NCI-H1417 treated with DMSO at 0.1 percent for 48 hours (cell line): ENCODE measurements at regions not wholly inside any gene's neighbourhood (a gene's known extent, or its start where the extent isn't known, plus 50 kb on each side); places are given as distances from the start of the nearest gene placed in this dataset.
"Not testable (repeated sequence)": the region's sequence is repeated elsewhere in the genome, so short reads cannot be mapped to it uniquely, and the experiment has no call there.

Experiments used
- DNase-seq: peaks from one replicate; lab custom pipeline; 2025; lab: John Stamatoyannopoulos, UW

DNA sequence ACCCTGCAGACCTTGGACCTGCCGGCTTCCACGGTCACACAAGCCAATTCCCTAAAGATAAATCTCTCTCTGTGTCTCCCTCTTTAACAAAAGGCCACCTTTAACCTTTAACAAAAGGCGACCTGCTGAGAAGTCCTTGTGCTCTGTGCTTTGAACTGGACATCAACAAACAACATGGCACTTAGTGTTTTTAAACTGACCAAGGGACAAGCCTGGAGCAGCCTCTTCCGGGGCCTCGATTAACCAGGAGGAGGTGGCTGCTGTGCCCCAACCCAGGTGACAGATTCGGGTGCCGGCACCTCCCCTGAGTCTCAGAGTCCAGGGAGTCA lies 135.3 kb downstream of the RTP5 start:
- no peak for DNase-seq

DNA sequence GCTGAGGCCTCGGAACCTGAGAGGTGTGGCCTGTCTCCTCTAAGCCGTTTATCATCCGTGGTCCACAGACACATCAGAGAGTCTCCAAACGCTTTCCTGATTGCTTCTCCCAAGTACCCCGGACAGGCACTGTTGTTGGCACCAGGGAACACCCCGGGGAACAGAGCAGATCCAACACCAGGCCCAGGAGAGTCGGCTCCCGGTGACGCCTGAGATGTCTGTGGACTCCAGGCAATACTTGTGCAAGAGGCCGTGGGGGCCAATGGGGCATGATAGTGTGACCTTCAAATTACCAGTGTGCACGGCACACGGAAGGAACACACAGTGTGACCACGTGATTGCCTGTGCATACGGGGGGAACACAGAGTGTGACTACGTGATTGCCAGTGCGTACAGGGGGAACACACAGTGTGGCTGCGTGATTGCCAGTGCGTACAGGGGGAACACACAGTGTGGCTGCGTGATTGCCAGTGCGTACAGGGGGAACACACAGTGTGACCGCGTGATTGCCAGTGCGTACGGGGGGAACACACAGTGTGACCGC lies 136.6 kb downstream of the RTP5 start:
- not testable (repeated sequence) for DNase-seq

DNA sequence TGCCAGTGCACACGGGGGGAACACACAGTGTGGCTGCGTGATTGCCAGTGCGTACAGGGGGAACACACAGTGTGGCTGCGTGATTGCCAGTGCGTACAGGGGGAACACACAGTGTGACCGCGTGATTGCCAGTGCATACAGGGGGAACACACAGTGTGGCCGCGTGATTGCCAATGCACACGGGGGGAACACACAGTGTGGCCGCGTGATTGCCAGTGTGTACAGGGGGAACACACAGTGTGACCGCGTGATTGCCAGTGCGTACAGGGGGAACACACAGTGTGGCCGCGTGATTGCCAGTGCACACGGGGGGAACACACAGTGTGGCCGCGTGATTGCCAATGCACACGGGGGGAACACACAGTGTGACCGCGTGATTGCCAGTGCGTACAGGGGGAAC lies 139.4 kb downstream of the RTP5 start:
- not testable (repeated sequence) for DNase-seq

DNA sequence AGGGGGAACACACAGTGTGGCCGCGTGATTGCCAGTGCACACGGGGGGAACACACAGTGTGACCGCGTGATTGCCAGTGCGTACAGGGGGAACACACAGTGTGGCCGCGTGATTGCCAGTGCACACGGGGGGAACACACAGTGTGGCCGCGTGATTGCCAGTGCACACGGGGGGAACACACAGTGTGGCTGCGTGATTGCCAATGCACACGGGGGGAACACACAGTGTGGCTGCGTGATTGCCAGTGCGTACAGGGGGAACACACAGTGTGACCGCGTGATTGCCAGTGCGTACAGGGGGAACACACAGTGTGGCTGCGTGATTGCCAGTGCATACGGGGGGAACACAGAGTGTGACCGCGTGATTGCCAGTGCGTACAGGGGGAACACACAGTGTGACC lies 140.3 kb downstream of the RTP5 start:
- DNase-seq: not testable (repeated sequence)

DNA sequence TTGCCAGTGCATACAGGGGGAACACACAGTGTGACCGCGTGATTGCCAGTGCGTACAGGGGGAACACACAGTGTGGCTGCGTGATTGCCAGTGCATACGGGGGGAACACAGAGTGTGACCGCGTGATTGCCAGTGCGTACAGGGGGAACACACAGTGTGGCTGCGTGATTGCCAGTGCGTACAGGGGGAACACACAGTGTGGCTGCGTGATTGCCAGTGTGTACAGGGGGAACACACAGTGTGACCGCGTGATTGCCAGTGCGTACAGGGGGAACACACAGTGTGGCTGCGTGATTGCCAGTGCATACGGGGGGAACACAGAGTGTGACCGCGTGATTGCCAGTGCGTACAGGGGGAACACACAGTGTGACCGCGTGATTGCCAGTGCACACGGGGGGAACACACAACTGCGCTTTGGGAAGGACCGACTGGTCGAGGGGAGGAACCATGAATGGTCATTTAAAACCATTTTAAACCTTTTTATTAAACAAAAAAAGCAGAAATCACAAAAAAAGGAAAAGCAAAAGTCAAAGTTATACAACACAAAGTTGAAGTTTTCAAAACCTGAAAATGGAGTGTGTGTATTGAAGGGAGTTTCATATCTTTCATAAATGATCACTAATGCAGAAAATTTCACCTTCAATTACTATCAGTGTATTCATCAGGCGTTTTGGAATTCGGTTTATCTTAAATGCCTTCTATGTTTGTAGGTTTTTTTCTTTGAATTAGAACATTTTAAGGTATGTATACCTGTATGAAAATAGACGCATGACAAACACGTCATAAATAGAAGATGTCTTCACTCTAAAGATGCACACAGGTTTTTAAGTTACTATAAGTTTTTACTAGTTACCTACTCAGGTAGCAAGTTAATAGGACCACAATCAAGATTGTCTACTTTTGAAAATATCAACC lies 141.0 kb downstream of the RTP5 start:
- DNase-seq: not testable (repeated sequence)

DNA sequence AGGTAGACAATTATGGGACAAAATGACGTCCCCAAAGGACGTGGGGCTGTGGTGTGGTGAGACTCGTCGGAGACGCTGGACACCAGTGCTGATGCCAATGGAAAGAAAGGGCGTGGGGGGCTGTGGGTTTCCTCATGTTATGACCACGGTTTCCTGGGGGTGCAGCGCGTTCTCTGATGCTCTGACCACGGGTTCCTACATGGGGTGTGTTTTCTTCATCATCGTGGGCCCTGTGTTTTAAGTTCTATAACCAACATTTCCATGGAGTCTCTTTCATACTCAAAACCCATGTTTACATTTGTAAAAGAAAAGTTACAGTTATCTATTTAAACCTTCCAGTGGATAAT lies 141.6 kb downstream of the RTP5 start:
- DNase-seq: no peak

DNA sequence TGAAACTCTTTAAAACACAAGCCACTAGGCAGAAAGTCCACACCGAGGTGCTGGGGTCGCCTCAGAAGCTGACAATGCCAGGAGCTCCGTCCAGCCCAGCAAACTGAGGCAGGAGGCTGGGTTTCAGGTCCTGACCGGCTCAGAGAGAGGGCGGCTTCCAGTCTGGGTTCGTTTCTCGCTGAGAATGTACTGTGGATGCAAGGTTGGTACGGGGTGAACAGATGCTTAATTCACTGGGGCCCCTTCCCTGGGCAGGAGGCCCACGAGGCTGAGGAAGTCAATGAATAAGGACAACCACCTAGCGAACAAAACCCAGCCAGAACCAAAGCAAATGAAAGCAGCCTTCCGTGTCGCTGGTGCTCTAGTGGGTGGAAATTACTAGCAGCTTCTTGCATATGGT lies 142.0 kb downstream of the RTP5 start:
- DNase-seq: no peak

DNA sequence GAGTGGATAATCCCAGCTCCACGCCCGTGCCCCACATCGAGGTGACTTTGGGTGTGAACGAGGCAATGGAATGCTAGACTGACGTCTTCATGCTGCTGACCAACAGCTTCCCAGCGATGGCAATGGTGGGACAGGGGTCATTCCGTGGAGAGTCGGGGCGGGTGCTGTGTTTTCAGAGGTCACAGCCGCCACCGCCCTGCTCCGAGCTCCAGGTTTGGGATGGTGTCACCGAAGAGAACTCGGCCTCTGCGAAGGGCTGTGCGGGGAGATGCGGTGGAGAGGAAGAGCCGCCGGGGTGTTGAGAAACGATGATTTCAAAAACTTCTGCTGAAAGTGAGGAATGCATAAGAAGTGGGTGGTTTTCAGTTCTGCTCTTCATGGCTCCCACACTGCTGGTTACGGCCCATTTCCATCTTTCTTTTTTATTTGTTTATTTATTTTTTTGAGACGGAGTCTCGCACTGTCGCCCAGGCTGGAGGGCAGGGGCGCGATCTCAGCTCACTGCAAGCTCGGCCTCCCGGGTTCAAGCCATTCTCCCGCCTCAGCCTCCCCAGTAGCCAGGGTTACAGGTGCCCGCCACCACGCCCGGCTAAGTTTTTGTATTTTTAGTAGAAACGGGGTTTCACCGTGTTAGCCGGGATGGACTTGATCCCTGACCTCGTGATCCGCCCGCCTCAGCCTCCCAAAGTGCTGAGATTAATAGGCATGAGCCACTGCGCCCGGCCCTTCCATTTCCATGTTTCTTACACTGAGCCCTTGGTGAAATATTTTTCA lies 142.6 kb downstream of the RTP5 start:
- no peak for DNase-seq

DNA sequence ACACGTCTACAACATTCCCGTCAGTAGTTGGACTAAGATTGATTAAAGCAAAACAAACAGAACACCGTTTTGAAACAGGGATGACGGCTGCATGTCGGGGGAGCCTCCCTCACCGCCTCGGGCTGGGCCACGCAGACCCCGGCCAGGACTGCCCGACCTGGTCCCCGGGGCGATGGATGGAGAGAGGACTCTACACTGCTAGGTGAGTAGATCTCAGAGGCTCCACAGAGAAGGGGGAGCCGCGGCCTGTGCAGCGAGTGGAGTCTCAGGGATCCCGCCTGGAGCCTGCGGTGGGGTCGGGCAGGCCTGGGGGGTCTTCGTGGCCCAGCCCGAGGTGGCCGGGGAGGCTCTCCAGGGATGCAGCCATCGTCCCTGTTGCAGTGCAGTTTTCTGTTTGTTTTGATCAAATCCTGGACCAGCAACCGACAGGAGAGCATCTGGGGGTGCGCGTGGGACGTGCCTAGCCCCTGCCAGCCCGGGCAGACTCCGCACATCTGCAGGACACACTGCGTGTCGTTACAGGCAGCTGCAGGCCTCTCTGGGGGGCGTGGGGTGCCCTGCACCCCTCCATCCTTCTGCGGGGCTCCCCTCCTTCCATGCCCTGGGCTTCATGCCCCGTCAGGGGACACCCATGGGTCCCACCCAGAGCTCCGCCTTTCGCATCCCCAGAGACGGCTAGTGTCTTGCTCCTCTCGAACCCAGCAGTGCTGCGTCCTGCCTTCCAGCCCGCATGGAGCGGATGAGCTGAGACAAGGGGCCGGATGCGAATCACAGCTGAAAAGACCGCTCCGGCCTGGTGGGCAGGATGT lies 143.6 kb downstream of the RTP5 start:
- no peak for DNase-seq

DNA sequence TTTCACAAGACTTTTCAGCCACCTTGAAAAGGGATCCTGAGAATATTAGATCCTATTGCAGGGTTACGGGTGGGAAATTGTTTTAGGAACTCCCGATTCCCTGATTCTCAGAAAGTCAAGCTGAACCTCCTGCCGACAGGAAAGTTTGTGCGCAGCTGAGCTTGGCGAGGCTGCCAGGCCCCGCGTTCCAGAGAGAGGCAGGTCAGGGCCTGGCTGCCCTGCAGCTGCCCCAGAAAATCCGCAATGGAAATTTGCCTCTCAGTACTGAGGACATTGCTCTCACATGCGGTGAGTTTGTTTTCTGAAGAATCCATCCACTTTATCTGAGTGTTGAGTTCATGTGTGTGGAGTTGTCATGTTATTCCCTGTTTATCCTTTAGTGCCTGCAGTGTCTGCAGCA lies 144.2 kb downstream of the RTP5 start:
- DNase-seq: no peak

DNA sequence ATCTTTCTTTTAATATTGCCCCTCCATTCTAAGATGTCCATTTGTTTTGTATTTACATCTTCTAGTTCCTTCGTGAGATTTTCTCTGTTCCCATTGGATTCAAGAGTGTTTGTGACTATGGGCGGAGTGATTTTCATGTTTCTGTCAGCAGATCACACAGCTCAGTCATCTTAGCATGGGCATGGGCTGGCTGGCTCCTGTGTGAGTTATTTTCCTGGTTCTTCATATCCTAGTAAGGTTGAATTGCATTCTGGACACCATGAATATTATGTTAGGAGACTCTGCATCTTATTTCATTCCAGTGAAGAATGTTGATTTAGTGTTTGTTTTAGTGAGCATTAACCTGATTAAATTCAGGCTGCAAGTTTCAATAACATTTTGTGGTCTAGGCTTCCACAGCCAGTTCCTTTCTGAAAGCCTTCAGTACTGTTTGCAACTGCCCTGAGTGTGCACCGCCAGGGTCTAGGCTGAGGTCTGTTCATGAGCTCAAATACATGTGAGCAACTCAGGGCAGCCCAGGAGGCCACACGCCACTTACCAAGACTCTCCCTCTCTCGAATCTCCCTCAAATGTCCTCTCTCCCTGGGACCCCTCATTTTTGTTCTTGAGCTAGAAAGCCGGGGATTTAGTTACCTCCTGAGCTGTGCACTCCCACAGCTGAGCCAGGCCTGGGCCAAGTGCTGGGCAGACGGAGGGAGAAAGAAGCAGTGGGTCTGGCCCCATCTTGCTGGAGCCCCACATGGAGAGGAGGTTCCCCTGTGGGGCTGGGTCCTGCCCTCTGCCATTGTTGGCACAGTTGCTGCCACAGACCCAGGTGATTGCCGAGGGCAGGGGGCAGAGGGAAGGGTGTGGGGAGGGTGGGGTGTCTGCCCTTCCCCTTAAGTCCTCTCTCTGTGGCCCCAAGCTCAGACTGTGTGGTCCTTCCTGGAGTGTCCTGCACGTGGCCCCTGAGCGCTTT lies 145.9 kb downstream of the RTP5 start:
- DNase-seq: no peak

DNA sequence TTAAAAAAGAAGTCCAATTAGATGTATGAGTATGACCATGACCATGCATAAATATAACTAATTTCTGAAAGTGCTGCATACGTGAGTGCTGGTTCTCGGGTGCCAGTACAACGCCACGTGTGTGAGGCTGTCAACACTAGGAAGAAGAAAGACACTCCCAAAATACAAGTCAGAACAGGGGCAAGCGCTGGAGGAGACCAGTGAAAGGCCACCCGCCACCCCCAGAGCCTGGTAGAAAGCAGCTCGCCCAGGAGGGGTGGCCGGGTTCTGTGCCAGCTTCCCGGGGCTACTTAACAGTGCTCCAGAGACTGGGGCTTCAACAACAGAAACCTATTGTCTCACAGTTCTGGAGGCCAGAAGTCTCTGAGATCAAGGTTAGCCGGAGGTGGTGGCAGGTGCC lies 147.6 kb downstream of the RTP5 start:
- no peak for DNase-seq

DNA sequence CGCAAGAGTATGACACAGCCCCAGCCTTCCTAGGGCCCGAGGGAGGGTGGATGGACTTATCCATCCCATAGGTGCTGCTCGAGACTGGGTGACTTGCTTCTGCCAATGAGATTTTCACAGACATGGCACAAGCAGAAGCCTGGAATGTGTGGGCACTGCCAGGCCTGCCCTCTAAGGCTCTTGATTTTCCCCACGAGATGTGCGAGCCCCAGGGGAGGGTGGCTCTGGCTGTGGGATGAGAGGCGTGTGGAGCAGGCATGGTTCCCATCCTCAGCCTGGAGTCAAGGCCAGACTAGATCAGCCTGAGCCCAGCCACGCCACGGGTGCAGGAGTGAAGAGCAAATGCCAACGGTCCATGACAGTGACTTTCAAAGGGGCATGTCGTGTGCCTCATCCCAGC lies 148.9 kb downstream of the RTP5 start:
- DNase-seq: not testable (repeated sequence)

DNA sequence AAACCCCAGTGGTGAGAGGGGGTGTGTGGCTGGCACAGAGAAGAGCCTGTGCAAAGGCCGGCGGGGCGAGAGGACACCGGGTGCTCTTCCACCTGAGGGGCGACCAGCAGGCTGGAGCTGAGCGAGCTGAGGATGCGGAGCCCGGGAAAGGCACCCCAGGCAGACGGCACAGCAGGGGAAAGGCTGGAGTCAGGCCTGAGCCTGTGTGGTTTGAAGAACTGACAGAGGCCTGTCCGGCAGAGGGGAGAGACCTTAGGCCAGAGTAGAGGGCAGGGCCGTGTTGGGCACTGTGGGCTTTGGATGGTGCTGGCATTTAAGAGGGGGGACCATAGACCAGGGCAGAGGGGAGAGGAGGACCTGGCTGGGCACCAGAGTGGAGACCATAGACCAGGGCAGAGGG lies 149.8 kb downstream of the RTP5 start:
- DNase-seq: no peak

DNA sequence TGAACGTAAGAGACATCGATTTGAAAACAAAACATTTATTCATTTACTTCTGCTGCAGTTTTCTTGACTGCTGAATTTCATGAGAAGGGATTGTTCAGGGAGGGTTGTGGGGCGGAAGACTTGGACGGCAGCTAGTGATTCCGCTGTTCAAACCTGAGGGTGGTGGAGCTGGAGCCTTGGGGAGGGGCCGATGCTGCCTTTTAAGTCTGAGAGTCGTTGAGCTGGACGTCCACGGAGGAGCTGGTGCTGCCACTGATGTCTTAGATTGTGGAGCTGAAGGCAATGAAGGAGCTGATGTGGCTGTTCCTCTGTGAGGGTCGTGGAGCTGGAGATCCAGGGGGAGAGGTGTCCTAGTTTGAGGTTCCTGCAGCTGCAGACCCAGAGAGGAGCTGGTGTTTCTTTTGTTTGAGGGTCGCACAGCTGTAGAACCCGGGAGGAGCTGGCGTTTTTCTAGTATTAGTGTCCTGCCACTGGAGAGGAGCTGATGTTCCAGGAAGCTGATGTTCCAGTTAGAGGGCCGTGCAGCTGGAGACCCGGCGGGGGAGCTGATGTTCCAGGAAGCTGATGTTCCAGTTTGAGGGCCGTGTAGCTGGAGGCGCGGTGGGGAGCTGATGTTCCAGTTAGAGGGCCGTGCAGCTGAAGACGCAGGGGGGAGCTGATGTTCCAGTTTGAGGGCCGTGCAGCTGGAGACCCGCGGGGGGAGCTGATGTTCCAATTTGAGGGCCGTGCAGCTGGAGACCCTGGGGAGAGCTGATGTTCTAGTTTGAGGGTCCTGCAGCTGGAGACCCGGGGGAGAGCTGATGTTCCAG lies 150.9 kb downstream of the RTP5 start:
- DNase-seq: no peak

DNA sequence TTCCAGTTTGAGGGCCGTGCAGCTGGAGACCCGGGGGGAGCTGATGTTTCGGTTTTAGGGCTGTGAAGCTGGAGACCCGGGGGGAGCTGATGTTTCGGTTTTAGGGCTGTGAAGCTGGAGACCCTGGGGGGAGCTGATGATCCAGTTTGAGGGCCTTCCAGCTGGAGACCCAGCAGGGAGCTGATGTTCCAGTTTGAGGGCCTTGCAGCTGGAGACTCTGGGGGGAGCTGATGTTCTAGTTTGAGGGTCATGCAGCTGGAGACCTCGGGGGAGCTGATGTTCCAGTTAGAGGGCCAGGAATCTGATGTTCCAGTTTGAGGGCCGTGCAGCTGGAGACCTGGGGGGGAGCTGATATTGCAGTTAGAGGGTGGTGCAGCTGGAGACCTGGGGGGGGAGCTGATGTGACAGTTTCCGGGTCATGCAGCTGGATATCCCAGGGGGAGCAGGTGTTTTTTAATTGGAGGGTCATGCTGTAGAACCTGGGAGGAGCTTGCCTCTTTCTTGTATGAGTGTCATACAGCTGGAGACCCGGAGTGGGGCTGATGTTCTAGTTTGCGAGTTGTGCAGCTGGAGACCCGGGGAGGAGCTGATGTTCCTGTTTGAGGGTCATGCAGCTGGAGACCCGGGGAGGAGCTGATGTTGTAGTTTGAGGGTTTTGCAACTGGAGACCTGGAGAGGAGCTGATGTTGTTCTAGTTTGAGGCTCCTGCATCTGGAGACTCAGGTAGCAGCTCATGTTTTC lies 153.2 kb downstream of the RTP5 start:
- DNase-seq: no peak

DNA sequence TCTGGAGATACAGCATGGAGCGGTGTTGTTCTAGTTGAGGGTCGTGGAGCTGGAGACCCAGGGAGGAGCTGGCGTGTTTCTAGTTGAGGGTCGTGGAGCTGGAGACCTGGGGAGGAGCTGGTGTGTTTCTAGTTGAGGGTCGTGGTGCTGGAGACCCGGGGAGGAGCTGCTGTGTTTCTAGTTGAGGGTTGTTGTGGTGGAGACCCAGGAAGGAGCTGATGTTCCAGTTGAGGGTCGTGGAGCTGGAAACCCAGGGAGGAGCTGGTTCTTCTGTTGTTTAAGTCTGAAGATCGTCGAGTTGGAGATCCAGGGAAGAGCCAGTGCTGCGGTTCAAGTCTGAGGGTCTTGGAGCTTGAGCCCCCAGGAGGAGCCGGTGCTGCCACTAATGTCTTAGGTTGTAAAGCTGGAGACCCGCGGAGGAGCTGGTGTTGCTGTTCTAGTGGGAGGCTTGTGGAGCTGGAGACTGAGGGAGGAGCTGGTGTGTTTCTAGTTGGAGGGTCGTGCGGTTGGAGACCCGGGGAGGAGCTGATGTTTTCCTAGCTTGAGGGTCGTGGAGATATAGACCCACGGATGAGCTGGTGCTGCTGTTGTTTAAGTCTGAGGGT lies 155.3 kb downstream of the RTP5 start:
- DNase-seq: no peak

DNA sequence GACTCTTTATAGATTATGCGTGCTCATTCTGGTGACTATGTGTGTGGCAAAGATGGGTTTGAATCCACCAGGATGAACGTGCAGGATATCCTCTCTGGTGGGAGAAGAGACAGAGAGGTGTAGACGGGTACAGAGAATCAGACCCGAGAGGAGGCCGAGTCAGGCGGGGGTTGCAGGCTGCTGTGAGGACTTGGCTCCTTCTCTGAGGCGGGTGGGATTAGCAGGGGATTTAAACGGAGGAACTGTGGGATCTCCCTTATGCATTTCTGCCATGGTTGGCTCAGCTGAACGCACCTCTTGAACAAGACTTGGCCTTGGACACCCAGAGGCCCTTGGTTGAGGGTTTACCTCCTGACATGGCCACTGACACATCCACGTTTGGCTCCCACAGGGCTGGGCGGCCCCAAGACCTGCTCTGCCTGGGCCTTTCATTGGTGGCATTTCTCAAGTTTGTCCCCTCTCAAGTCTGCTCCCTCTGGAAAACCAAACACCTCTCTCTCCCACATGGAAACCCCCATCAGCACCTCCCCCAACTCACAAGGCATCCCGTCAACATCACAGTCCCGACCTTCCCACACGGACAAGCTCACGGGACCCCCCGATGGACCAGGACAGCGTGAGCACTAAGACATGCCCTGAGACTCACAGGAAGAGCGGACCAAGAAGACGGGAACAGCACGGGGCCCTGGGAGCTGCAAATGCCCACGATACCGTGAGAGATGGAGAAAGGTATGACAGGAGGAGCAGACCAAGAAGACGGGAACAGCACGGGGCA lies 158.3 kb downstream of the RTP5 start:
- no peak for DNase-seq
